HUES64 (cell line): ENCODE measurements at regions not wholly inside any gene's neighbourhood (a gene's known extent, or its start where the extent isn't known, plus 50 kb on each side); places are given as distances from the start of the nearest gene placed in this dataset.

Experiments
- H3K27ac ChIP-seq: 2 replicates; pipeline ENCODE4 v1.7.0; 2013; ENCODE audit warnings: low read depth, low read length, inconsistent platforms
- H3K27me3 ChIP-seq: 2 replicates; pipeline ENCODE4 v1.6.1; 2013; ENCODE audit warnings: mild to moderate bottlenecking, low read length; ENCODE audit not compliant: insufficient read depth
- H3K36me3 ChIP-seq: 2 replicates; pipeline ENCODE4 v1.6.1; 2013; ENCODE audit warnings: mild to moderate bottlenecking, low read length; ENCODE audit not compliant: insufficient read depth
- H3K4me1 ChIP-seq: 2 replicates; pipeline ENCODE4 v1.6.1; 2013; ENCODE audit warnings: mild to moderate bottlenecking, low read length, moderate library complexity; ENCODE audit not compliant: insufficient read depth
- H3K4me3 ChIP-seq: 2 replicates; pipeline ENCODE4 v1.5.1; 2013; ENCODE audit warnings: mild to moderate bottlenecking, low read length, moderate library complexity
- H3K9ac ChIP-seq: 2 replicates; pipeline ENCODE4 v1.6.1; 2013; ENCODE audit warnings: mild to moderate bottlenecking, low read depth, low read length
- H3K9me3 ChIP-seq: 2 replicates; pipeline ENCODE4 v1.6.1; 2013; ENCODE audit warnings: low read depth, low read length; ENCODE audit not compliant: insufficient read depth
- WGBS: fragments of 150-250, 120-280 bp; methylation state at CpG from one replicate; pipeline ENCODE4 v1.1.7; 2013; ENCODE audit warnings: missing lambda C conversion rate; 5-methylcytosine and 5-hydroxymethylcytosine counted together

GRCh38 chrX:68898598-68898997 is 69.8 kb downstream of the EFNB1 start:
- Histone ChIP-seq H3K9ac (no peak overlapping the region), H3K27me3 (peaks cover 15% of the 10 kb centered on the region), H3K4me1 (peaks cover 12% of the 10 kb centered on the region; the same call in 1 of the 2 replicates), H3K9me3 (no peaks in the 10 kb centered on the region), H3K27ac (no peak overlapping the region), H3K4me3 (no peak overlapping the region), H3K36me3 (no peaks in the 10 kb centered on the region)
- WGBS: 89% methylated on average over 5 of the region's 8 CpGs

GRCh38 chrX:68897118-68897945 is 68.5 kb downstream of the EFNB1 start:
- peaks cover 24% of the 10 kb centered on the region for H3K27me3 ChIP-seq
- 82% methylated on average over 8 of the region's 8 CpGs for WGBS
- H3K9me3 ChIP-seq: no peaks in the 10 kb centered on the region
- H3K4me3 ChIP-seq: no peak overlapping the region
- H3K9ac ChIP-seq: no peak overlapping the region
- H3K4me1 ChIP-seq: peaks cover 19% of the 10 kb centered on the region; the same call in 1 of the 2 replicates
- no peaks in the 10 kb centered on the region for H3K36me3 ChIP-seq
- H3K27ac ChIP-seq: no peak overlapping the region

- peaks cover 24% of the 10 kb centered on the region for H3K27me3 ChIP-seq
- H3K36me3 ChIP-seq: no peaks in the 10 kb centered on the region
- no peak overlapping the region for H3K4me3 ChIP-seq
- H3K27ac ChIP-seq: no peak overlapping the region
- 89% methylated on average over 5 of the region's 6 CpGs for WGBS
- no peak overlapping the region for H3K9ac ChIP-seq
- H3K9me3 ChIP-seq: no peaks in the 10 kb centered on the region
- peaks cover 19% of the 10 kb centered on the region; the same call in 1 of the 2 replicates for H3K4me1 ChIP-seq
Observed at GRCh38 chrX:68896581-68896980, 67.8 kb downstream of the EFNB1 start.

- Histone ChIP-seq H3K9ac (no peak overlapping the region), H3K27ac (no peak overlapping the region), H3K9me3 (no peaks in the 10 kb centered on the region), H3K27me3 (peaks cover 24% of the 10 kb centered on the region), H3K4me3 (no peak overlapping the region), H3K4me1 (peaks cover 19% of the 10 kb centered on the region; the same call in 1 of the 2 replicates), H3K36me3 (no peaks in the 10 kb centered on the region)
- 75% methylated on average over 5 of the region's 5 CpGs for WGBS
Observed at GRCh38 chrX:68895778-68896177, 67.0 kb downstream of the EFNB1 start.

- 22% methylated on average over 4 of the region's 4 CpGs for WGBS
- no peak overlapping the region for H3K4me3 ChIP-seq
- H3K27ac ChIP-seq: no peak overlapping the region
Observed at GRCh38 chrX:68895341-68895755, 66.5 kb downstream of the EFNB1 start.

GRCh38 chrX:68894513-68895340 is 65.9 kb downstream of the EFNB1 start:
- H3K4me3 ChIP-seq: peak overlapping the region; percentile 43
- H3K9ac ChIP-seq: no peak overlapping the region
- H3K27me3 ChIP-seq: peaks cover 25% of the 10 kb centered on the region
- no peak overlapping the region for H3K27ac ChIP-seq
- no peaks in the 10 kb centered on the region for H3K36me3 ChIP-seq
- peaks cover 19% of the 10 kb centered on the region; the same call in 1 of the 2 replicates for H3K4me1 ChIP-seq
- no peaks in the 10 kb centered on the region for H3K9me3 ChIP-seq
- 13% methylated on average over 42 of the region's 49 CpGs for WGBS

More at GRCh38 chrX:68895341-68895755, 66.5 kb downstream of the EFNB1 start:
- H3K36me3 ChIP-seq: no peaks in the 10 kb centered on the region
- H3K9ac ChIP-seq: no peak overlapping the region
- H3K4me1 ChIP-seq: peaks cover 19% of the 10 kb centered on the region; the same call in 1 of the 2 replicates
- no peaks in the 10 kb centered on the region for H3K9me3 ChIP-seq
- H3K27me3 ChIP-seq: peaks cover 24% of the 10 kb centered on the region

- Histone ChIP-seq H3K4me1 (peaks cover 19% of the 10 kb centered on the region; the same call in 1 of the 2 replicates), H3K9me3 (no peaks in the 10 kb centered on the region), H3K9ac (no peak overlapping the region), H3K36me3 (no peaks in the 10 kb centered on the region), H3K27me3 (peaks cover 29% of the 10 kb centered on the region), H3K4me3 (peak overlapping the region; percentile 43; the same call in 1 of the 2 replicates), H3K27ac (no peak overlapping the region)
- WGBS: 76% methylated on average over 8 of the region's 8 CpGs
Observed at GRCh38 chrX:68894142-68894512, 65.3 kb downstream of the EFNB1 start.

- Histone ChIP-seq H3K4me3 (no peak overlapping the region), H3K9me3 (no peaks in the 10 kb centered on the region), H3K27ac (no peak overlapping the region), H3K36me3 (no peaks in the 10 kb centered on the region), H3K9ac (no peak overlapping the region), H3K27me3 (peaks cover 29% of the 10 kb centered on the region), H3K4me1 (peaks cover 19% of the 10 kb centered on the region; the same call in 1 of the 2 replicates)
- WGBS: 38% methylated on average over 13 of the region's 13 CpGs
Observed at GRCh38 chrX:68892651-68893050, 63.8 kb downstream of the EFNB1 start.

GRCh38 chrX:68892134-68892533 is 63.3 kb downstream of the EFNB1 start:
- no peak overlapping the region for H3K4me3 ChIP-seq
- H3K4me1 ChIP-seq: peaks cover 19% of the 10 kb centered on the region; the same call in 1 of the 2 replicates
- peaks cover 28% of the 10 kb centered on the region for H3K27me3 ChIP-seq
- no peaks in the 10 kb centered on the region for H3K9me3 ChIP-seq
- no peak overlapping the region for H3K9ac ChIP-seq
- WGBS: 77% methylated on average over 2 of the region's 2 CpGs
- no peak overlapping the region for H3K27ac ChIP-seq
- H3K36me3 ChIP-seq: no peaks in the 10 kb centered on the region
